ENCODE measurements at regions not wholly inside any gene's neighbourhood (a gene's known extent, or its start where the extent isn't known, plus 50 kb on each side); places are given as distances from the start of the nearest gene placed in this dataset.

DNA sequence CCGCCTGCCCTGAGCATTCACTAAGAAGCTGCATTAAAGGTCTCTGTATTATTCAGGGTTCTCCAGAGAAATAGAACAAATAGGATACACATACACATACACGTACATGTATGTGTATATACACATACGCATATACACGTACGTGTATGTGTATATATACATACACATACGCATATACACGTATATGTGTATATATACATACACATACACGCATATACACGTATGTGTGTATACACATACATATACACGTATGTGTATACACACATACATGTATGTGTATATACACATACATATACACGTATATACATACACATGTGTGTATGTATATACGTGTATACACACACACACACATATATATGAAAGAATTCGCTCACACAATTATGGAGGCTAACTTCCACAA lies 108.9 kb upstream of the BARHL2 start:
- no peaks in the 10 kb centered on the region for H3K4me1 ChIP-seq (ENCODE audit: control insufficient read depth in 1 of 2, insufficient read depth in 2 of 2, low read length in 2 of 2)
- no peaks in the 10 kb centered on the region for H3K9me3 ChIP-seq (ENCODE audit: insufficient read depth, low read depth, low read length)
- H3K79me1 ChIP-seq (ENCODE audit: low read length), result no peaks in the 10 kb centered on the region
- no peaks in the 10 kb centered on the region for H3K79me2 ChIP-seq (ENCODE audit: control insufficient read depth, insufficient read depth, low read length, poor library complexity)
- H3K4me2 ChIP-seq (ENCODE audit: low read length), result no peak overlapping the region
- no peak overlapping the region for H3K4me3 ChIP-seq (ENCODE audit: low read depth, low read length)
- no peaks in the 10 kb centered on the region for H3K27me3 ChIP-seq (ENCODE audit: insufficient read depth, low read length)
- H4K91ac ChIP-seq (ENCODE audit: low read depth, low read length), result no peak overlapping the region
- WGBS (ENCODE audit: extremely low coverage, insufficient coverage, insufficient read length), result no CpG with 5 or more reads among the region's 13 CpGs
- no peak overlapping the region for H3K4ac ChIP-seq (ENCODE audit: low read depth, low read length)
- H2BK5ac ChIP-seq (ENCODE audit: low read depth, low read length, poor library complexity), result no peak overlapping the region
- no peak overlapping the region for H3K9ac ChIP-seq (ENCODE audit: low read length)
- no peak overlapping the region for H3K27ac ChIP-seq (ENCODE audit: low read depth, low read length)
- H3K18ac ChIP-seq (ENCODE audit: low read length), result no peak overlapping the region
- H2BK120ac ChIP-seq (ENCODE audit: insufficient read depth, low read length, poor library complexity), result no peak overlapping the region
- no peak overlapping the region for H4K8ac ChIP-seq (ENCODE audit: low read depth, low read length)
- no peaks in the 10 kb centered on the region for H3K36me3 ChIP-seq (ENCODE audit: control insufficient read depth in 1 of 2, insufficient read depth in 2 of 2, low read length in 2 of 2)
- H3K23ac ChIP-seq (ENCODE audit: low read length), result no peak overlapping the region
- H2AFZ ChIP-seq (ENCODE audit: insufficient read depth, low read length, poor library complexity), result no peak overlapping the region
- no peak overlapping the region for H4K12ac ChIP-seq (ENCODE audit: low read depth, low read length)
- H2BK12ac ChIP-seq (ENCODE audit: low read length), result no peak overlapping the region
- DNase-seq, result no peak
- no peak overlapping the region for H3K14ac ChIP-seq (ENCODE audit: low read length)
- no peak overlapping the region for H2AK5ac ChIP-seq (ENCODE audit: low read length)

DNA sequence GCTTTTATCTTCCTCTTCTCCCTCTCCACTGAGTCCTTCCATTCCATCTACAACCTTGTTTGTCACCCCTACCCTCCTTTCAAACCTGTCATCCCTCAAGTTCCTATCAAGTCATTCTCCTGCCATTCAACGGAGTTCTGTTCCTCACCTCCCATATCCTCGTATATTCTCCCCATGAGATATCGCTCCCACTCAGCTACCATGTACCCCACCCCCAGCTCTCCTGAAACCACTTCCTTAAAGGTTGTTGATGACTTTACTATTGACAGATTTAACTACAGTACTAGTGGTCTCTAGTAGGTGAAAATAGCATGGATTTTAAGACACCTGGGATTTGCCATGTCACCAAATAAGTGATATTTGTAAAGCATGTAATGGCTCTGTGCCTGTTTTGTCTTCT lies 107.4 kb upstream of the BARHL2 start:
- no peak overlapping the region for H3K14ac ChIP-seq (ENCODE audit: low read length)
- H3K4me2 ChIP-seq (ENCODE audit: low read length), result no peak overlapping the region
- H3K36me3 ChIP-seq (ENCODE audit: control insufficient read depth in 1 of 2, insufficient read depth in 2 of 2, low read length in 2 of 2), result no peaks in the 10 kb centered on the region
- H3K4me1 ChIP-seq (ENCODE audit: control insufficient read depth in 1 of 2, insufficient read depth in 2 of 2, low read length in 2 of 2), result no peaks in the 10 kb centered on the region
- H2BK5ac ChIP-seq (ENCODE audit: low read depth, low read length, poor library complexity), result no peak overlapping the region
- H4K12ac ChIP-seq (ENCODE audit: low read depth, low read length), result no peak overlapping the region
- H2BK120ac ChIP-seq (ENCODE audit: insufficient read depth, low read length, poor library complexity), result no peak overlapping the region
- WGBS (ENCODE audit: extremely low coverage, insufficient coverage, insufficient read length), result no CpG with 5 or more reads among the region's 3 CpGs
- H3K18ac ChIP-seq (ENCODE audit: low read length), result no peak overlapping the region
- H2BK12ac ChIP-seq (ENCODE audit: low read length), result no peak overlapping the region
- no peak overlapping the region for H4K91ac ChIP-seq (ENCODE audit: low read depth, low read length)
- no peak overlapping the region for H3K23ac ChIP-seq (ENCODE audit: low read length)
- H3K27me3 ChIP-seq (ENCODE audit: insufficient read depth, low read length), result no peaks in the 10 kb centered on the region
- H3K79me2 ChIP-seq (ENCODE audit: control insufficient read depth, insufficient read depth, low read length, poor library complexity), result no peaks in the 10 kb centered on the region
- no peaks in the 10 kb centered on the region for H3K79me1 ChIP-seq (ENCODE audit: low read length)
- H2AFZ ChIP-seq (ENCODE audit: insufficient read depth, low read length, poor library complexity), result no peak overlapping the region
- H3K4me3 ChIP-seq (ENCODE audit: low read depth, low read length), result no peak overlapping the region
- no peak overlapping the region for H2AK5ac ChIP-seq (ENCODE audit: low read length)
- no peak overlapping the region for H3K4ac ChIP-seq (ENCODE audit: low read depth, low read length)
- H4K8ac ChIP-seq (ENCODE audit: low read depth, low read length), result no peak overlapping the region
- H3K9me3 ChIP-seq (ENCODE audit: insufficient read depth, low read depth, low read length), result no peaks in the 10 kb centered on the region
- no peak for DNase-seq
- H3K9ac ChIP-seq (ENCODE audit: low read length), result no peak overlapping the region
- no peak overlapping the region for H3K27ac ChIP-seq (ENCODE audit: low read depth, low read length)

DNA sequence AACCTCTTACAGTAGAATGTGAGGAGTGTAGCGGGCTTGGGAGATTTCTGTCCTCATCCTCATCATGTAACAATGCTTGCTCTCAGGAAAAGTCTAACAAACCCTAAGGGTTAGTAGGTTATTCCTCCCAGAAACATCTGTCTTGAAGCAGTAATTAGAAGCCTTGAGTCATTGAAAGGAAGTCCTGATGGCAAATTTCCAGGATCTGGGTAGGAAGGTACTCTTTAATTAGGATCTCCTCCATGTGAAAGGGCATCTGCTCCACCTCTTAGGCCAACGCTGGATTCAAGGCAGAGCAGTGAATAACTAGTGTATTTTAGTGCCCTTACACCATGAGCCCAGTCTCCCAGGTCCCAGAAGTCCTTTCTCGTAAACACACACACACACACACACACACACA lies 106.6 kb upstream of the BARHL2 start:
- Histone ChIP-seq H2BK5ac (ENCODE audit: low read depth, low read length, poor library complexity) (no peak overlapping the region), H3K79me1 (ENCODE audit: low read length) (no peaks in the 10 kb centered on the region), H4K8ac (ENCODE audit: low read depth, low read length) (no peak overlapping the region), H2AFZ (ENCODE audit: insufficient read depth, low read length, poor library complexity) (no peak overlapping the region), H3K4me2 (ENCODE audit: low read length) (no peak overlapping the region), H4K91ac (ENCODE audit: low read depth, low read length) (no peak overlapping the region), H2AK5ac (ENCODE audit: low read length) (no peak overlapping the region), H3K9me3 (ENCODE audit: insufficient read depth, low read depth, low read length) (no peaks in the 10 kb centered on the region), H3K18ac (ENCODE audit: low read length) (no peak overlapping the region), H2BK120ac (ENCODE audit: insufficient read depth, low read length, poor library complexity) (no peak overlapping the region), H2BK12ac (ENCODE audit: low read length) (no peak overlapping the region), H3K4me3 (ENCODE audit: low read depth, low read length) (no peak overlapping the region), H3K4ac (ENCODE audit: low read depth, low read length) (no peak overlapping the region), H3K27me3 (ENCODE audit: insufficient read depth, low read length) (no peaks in the 10 kb centered on the region), H3K23ac (ENCODE audit: low read length) (no peak overlapping the region), H3K79me2 (ENCODE audit: control insufficient read depth, insufficient read depth, low read length, poor library complexity) (no peaks in the 10 kb centered on the region), H3K4me1 (ENCODE audit: control insufficient read depth in 1 of 2, insufficient read depth in 2 of 2, low read length in 2 of 2) (no peaks in the 10 kb centered on the region), H3K36me3 (ENCODE audit: control insufficient read depth in 1 of 2, insufficient read depth in 2 of 2, low read length in 2 of 2) (no peaks in the 10 kb centered on the region), H4K12ac (ENCODE audit: low read depth, low read length) (no peak overlapping the region), H3K9ac (ENCODE audit: low read length) (no peak overlapping the region), H3K27ac (ENCODE audit: low read depth, low read length) (no peak overlapping the region), H3K14ac (ENCODE audit: low read length) (no peak overlapping the region)
- DNase-seq, result no peak
- WGBS (ENCODE audit: extremely low coverage, insufficient coverage, insufficient read length), result no CpG with 5 or more reads among the region's 3 CpGs

DNA sequence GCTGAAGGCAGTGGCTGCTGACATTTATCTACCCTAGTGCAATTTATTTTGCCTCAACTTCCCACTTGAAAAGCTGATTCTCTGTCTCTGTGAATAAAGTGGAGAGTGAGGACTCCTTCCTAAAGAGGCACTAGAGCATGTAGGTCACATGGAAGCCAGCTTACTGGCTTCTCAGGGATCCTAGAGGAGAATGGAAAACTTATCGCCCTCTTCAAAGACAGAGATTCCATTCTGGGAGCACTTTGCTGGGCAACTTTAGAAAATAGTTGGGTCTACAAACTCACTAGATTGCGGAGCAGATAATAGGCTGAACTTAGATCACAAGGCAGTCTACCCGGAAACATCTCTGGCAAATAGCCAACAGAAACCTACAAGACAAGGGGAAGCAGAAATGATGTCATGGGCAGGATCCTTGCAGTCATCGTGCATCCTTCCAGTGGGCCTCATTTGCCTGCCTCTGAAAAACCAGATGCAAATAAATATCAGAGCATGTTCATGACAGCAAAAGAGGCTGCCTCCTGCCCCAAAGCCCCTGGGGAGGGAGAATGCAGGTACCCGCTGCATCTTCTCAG lies 104.8 kb upstream of the BARHL2 start:
- H3K27ac ChIP-seq (ENCODE audit: low read depth, low read length), result no peak overlapping the region
- no peak overlapping the region for H3K4ac ChIP-seq (ENCODE audit: low read depth, low read length)
- H3K79me1 ChIP-seq (ENCODE audit: low read length), result no peaks in the 10 kb centered on the region
- no peak overlapping the region for H3K4me3 ChIP-seq (ENCODE audit: low read depth, low read length)
- H2AK5ac ChIP-seq (ENCODE audit: low read length), result no peak overlapping the region
- no peak overlapping the region for H4K12ac ChIP-seq (ENCODE audit: low read depth, low read length)
- no peak overlapping the region for H3K18ac ChIP-seq (ENCODE audit: low read length)
- no peak overlapping the region for H3K4me2 ChIP-seq (ENCODE audit: low read length)
- no peak overlapping the region for H4K8ac ChIP-seq (ENCODE audit: low read depth, low read length)
- no peak overlapping the region for H3K14ac ChIP-seq (ENCODE audit: low read length)
- no peak for DNase-seq
- no peak overlapping the region for H4K91ac ChIP-seq (ENCODE audit: low read depth, low read length)
- H3K9me3 ChIP-seq (ENCODE audit: insufficient read depth, low read depth, low read length), result no peaks in the 10 kb centered on the region
- H3K79me2 ChIP-seq (ENCODE audit: control insufficient read depth, insufficient read depth, low read length, poor library complexity), result no peaks in the 10 kb centered on the region
- H2BK120ac ChIP-seq (ENCODE audit: insufficient read depth, low read length, poor library complexity), result no peak overlapping the region
- H3K27me3 ChIP-seq (ENCODE audit: insufficient read depth, low read length), result no peaks in the 10 kb centered on the region
- no peak overlapping the region for H3K23ac ChIP-seq (ENCODE audit: low read length)
- no peak overlapping the region for H2BK5ac ChIP-seq (ENCODE audit: low read depth, low read length, poor library complexity)
- no peak overlapping the region for H2AFZ ChIP-seq (ENCODE audit: insufficient read depth, low read length, poor library complexity)
- WGBS (ENCODE audit: extremely low coverage, insufficient coverage, insufficient read length), result no CpG with 5 or more reads among the region's 5 CpGs
- no peak overlapping the region for H2BK12ac ChIP-seq (ENCODE audit: low read length)
- H3K36me3 ChIP-seq (ENCODE audit: control insufficient read depth in 1 of 2, insufficient read depth in 2 of 2, low read length in 2 of 2), result no peaks in the 10 kb centered on the region
- H3K9ac ChIP-seq (ENCODE audit: low read length), result no peak overlapping the region
- H3K4me1 ChIP-seq (ENCODE audit: control insufficient read depth in 1 of 2, insufficient read depth in 2 of 2, low read length in 2 of 2), result no peaks in the 10 kb centered on the region

All from trophoblast cell (in vitro differentiated cells and primary cell).